H1 (cell line): ENCODE measurements at regions not wholly inside any gene's neighbourhood (a gene's known extent, or its start where the extent isn't known, plus 50 kb on each side); places are given as distances from the start of the nearest gene placed in this dataset.

ENCODE experiments used
- CTCF ChIA-PET: fragments of 300-600 bp; sonication (Branson Sonifier 250); formaldehyde crosslinking; loops from one replicate; lab custom pipeline; 2021; ENCODE audit not compliant: partially characterized antibody; lab: Charles Lee
- POLR2A ChIA-PET: fragments of 300-600 bp; sonication (Branson Sonifier 250); formaldehyde crosslinking; loops from one replicate; lab custom pipeline; 2021; ENCODE audit warnings: inconsistent platforms; ENCODE audit not compliant: partially characterized antibody; lab: Charles Lee
- DNase-seq, 2 experiments: peaks; one replicate each; pipeline versions ENCODE4 v3.0.0 to v3.0.0-alpha.2; 2010 to 2022; ENCODE audit warnings: low spot score in 2 of 2, low read depth in 1 of 2, mixed read lengths in 1 of 2
- FAIRE-seq: peaks from 2 replicates; lab custom pipeline; 2011; peaks lifted over from hg19 to GRCh38; lab: Jason Lieb, UNC
- H2AFZ ChIP-seq: 2 replicates; pipeline ENCODE4 v1.8.1; 2012; ENCODE audit warnings: low read length, inconsistent platforms
- H2AK5ac ChIP-seq: 2 replicates; pipeline ENCODE4 v1.6.1; 2013; ENCODE audit warnings: low read depth, low read length
- H2BK120ac ChIP-seq: replicated peaks from 2 replicates; pipeline ENCODE3; 2013; ENCODE audit warnings: low read depth, low read length, inconsistent platforms
- H2BK12ac ChIP-seq: 2 replicates; pipeline ENCODE4 v1.6.1; 2013; ENCODE audit warnings: low read depth, low read length
- H2BK15ac ChIP-seq: 2 replicates; pipeline ENCODE4 v1.6.1; 2013; ENCODE audit warnings: low read length
- H2BK20ac ChIP-seq: 2 replicates; pipeline ENCODE4 v1.6.1; 2013; ENCODE audit warnings: low read length
- H2BK5ac ChIP-seq: 2 replicates; pipeline ENCODE4 v1.6.1; 2013; ENCODE audit warnings: low read depth, low read length
- H3K14ac ChIP-seq: 2 replicates; pipeline ENCODE4 v1.6.1; 2013; ENCODE audit warnings: inconsistent platforms; ENCODE audit not compliant: insufficient read length
- H3K18ac ChIP-seq: 2 replicates; pipeline ENCODE4 v1.6.1; 2013; ENCODE audit warnings: low read length; ENCODE audit errors: extremely low read depth
- H3K23ac ChIP-seq: 2 replicates; pipeline ENCODE4 v1.6.1; 2013; ENCODE audit warnings: inconsistent platforms; ENCODE audit not compliant: insufficient read length
- H3K23me2 ChIP-seq: 2 replicates; pipeline ENCODE4 v1.6.1; 2013; ENCODE audit warnings: low read depth, low read length
- H3K27ac ChIP-seq: 2 replicates; pipeline ENCODE4 v1.6.1; 2011; ENCODE audit warnings: low read depth, low read length, inconsistent platforms
- H3K27me3 ChIP-seq, 4 experiments: replicated peaks in 1 of 4; 1 replicate in 1 of 4; 2 replicates in 3 of 4; pipeline versions ENCODE4 v1.6.1 to v1.8.1; 2011 to 2013; ENCODE audit warnings: low read length in 3 of 4, mild to moderate bottlenecking in 3 of 4, inconsistent platforms in 2 of 4, mixed read lengths in 2 of 4, moderate library complexity in 1 of 4; ENCODE audit not compliant: control insufficient read depth in 3 of 4, insufficient read depth in 3 of 4; ENCODE audit errors: extremely low read depth in 1 of 4
- H3K36me3 ChIP-seq, 4 experiments: 2 replicates each; pipeline versions ENCODE4 v1.6.1 to v1.8.1; 2011 to 2013; ENCODE audit warnings: mild to moderate bottlenecking in 4 of 4, low read length in 3 of 4, moderate library complexity in 2 of 4, control low read depth in 1 of 4, inconsistent platforms in 1 of 4; ENCODE audit not compliant: insufficient read depth in 4 of 4, control insufficient read depth in 2 of 4
- H3K4ac ChIP-seq: replicated peaks from 2 replicates; pipeline ENCODE3; 2013; ENCODE audit warnings: low read length, low read depth, mixed read lengths, inconsistent platforms; ENCODE audit not compliant: insufficient read length
- H3K4me1 ChIP-seq, 4 experiments: replicated peaks in 1 of 4; 1 replicate in 1 of 4; 2 replicates in 3 of 4; pipeline versions ENCODE4 v1.6.1 to v1.8.1; 2011 to 2013; ENCODE audit warnings: low read length in 3 of 4, inconsistent platforms in 2 of 4, mixed read lengths in 1 of 4; ENCODE audit not compliant: insufficient read depth in 4 of 4, control insufficient read depth in 3 of 4
- H3K4me2 ChIP-seq, 2 experiments: 2 replicates each; pipeline versions ENCODE4 v1.6.1 to v1.8.1; 2011 to 2013; ENCODE audit warnings: low read depth in 2 of 2, low read length in 2 of 2, control low read depth in 1 of 2, inconsistent platforms in 1 of 2, mild to moderate bottlenecking in 1 of 2; ENCODE audit not compliant: insufficient read depth in 1 of 2
- H3K4me3 ChIP-seq, 4 experiments: fragments of 200-600, 300-600 bp in 1 of 4; sonication (generic), shearing (Covaris generic), sonication (Bioruptor Twin) in 1 of 4; 2 replicates each; pipeline versions ENCODE4 v1.5.1 to v1.8.1; 2011 to 2016; ENCODE audit warnings: low read length in 4 of 4, low read depth in 3 of 4, control low read depth in 2 of 4, inconsistent platforms in 2 of 4, mild to moderate bottlenecking in 2 of 4, mixed read lengths in 1 of 4, moderate library complexity in 1 of 4; ENCODE audit not compliant: insufficient read depth in 2 of 4; ENCODE audit errors: extremely low read depth in 1 of 4
- H3K56ac ChIP-seq: replicated peaks from 2 replicates; pipeline ENCODE3; 2013; ENCODE audit warnings: low read depth, mild to moderate bottlenecking, mixed read lengths, low read length, inconsistent platforms; ENCODE audit not compliant: insufficient read length
- H3K79me1 ChIP-seq: 2 replicates; pipeline ENCODE4 v1.6.1; 2013; ENCODE audit warnings: low read depth, low read length, control low read depth
- H3K79me2 ChIP-seq, 2 experiments: 2 replicates each; pipeline versions ENCODE4 v1.6.1 to v1.8.1; 2012 to 2013; ENCODE audit warnings: low read length in 2 of 2, mild to moderate bottlenecking in 2 of 2, inconsistent platforms in 1 of 2; ENCODE audit not compliant: insufficient read depth in 2 of 2, control insufficient read depth in 1 of 2
- H3K9ac ChIP-seq, 4 experiments: replicated peaks in 1 of 4; 1 replicate in 1 of 4; 2 replicates in 3 of 4; pipeline versions ENCODE4 v1.6.1 to v1.8.1; 2011 to 2013; ENCODE audit warnings: low read depth in 3 of 4, low read length in 3 of 4, control low read depth in 2 of 4, mild to moderate bottlenecking in 2 of 4, moderate library complexity in 2 of 4, inconsistent platforms in 1 of 4; ENCODE audit errors: extremely low read depth in 1 of 4
- H3K9me3 ChIP-seq, 2 experiments: 2 replicates each; pipeline versions ENCODE4 v1.6.1 to v1.8.1; 2012 to 2013; ENCODE audit warnings: mild to moderate bottlenecking in 2 of 2, moderate library complexity in 2 of 2, control low read depth in 1 of 2, inconsistent platforms in 1 of 2, low read depth in 1 of 2, low read length in 1 of 2, mixed read lengths in 1 of 2; ENCODE audit not compliant: insufficient read depth in 2 of 2
- H4K20me1 ChIP-seq, 2 experiments: replicated peaks in 1 of 2; 2 replicates each; pipeline versions ENCODE3 to v1.8.1; 2011 to 2013; ENCODE audit warnings: inconsistent platforms in 2 of 2, low read length in 2 of 2, mild to moderate bottlenecking in 1 of 2; ENCODE audit not compliant: insufficient read depth in 2 of 2, control insufficient read depth in 1 of 2
- H4K5ac ChIP-seq: 2 replicates; pipeline ENCODE4 v1.6.1; 2013; ENCODE audit warnings: low read length, low read depth, mixed read lengths, inconsistent platforms; ENCODE audit not compliant: insufficient read length
- H4K8ac ChIP-seq: 2 replicates; pipeline ENCODE4 v1.8.0; 2013; ENCODE audit warnings: mild to moderate bottlenecking, moderate library complexity, low read length, inconsistent platforms; ENCODE audit not compliant: insufficient read depth; ENCODE audit errors: extremely low read depth
- H4K91ac ChIP-seq: replicated peaks from 2 replicates; pipeline ENCODE3; 2013; ENCODE audit warnings: low read length, mixed read lengths, inconsistent platforms; ENCODE audit not compliant: insufficient read length
- CBX5 ChIP-seq: fragments of 300-800, 300-1000 bp; sonication (generic); IDR thresholded peaks from 2 replicates; pipeline ENCODE4 v1.7.1; 2016; ENCODE audit warnings: antibody characterized with exemption, low read length, low read depth
- CHD1 ChIP-seq: IDR thresholded peaks from 2 replicates; pipeline ENCODE4 v1.6.1; 2012; ENCODE audit warnings: low read depth, low read length, improper control_type of control experiment
- E2F6 ChIP-seq: IDR thresholded peaks from 2 replicates; pipeline ENCODE4 v1.6.1; 2012; ENCODE audit warnings: inconsistent platforms
- GTF2F1 ChIP-seq: IDR thresholded peaks from 2 replicates; pipeline ENCODE4 v1.6.1; 2012; ENCODE audit warnings: low read depth, low read length, improper control_type of control experiment, borderline replicate concordance
- JUN ChIP-seq: IDR thresholded peaks from 2 replicates; pipeline ENCODE4 v1.6.1; 2011; ENCODE audit warnings: low read depth, mild to moderate bottlenecking, improper control_type of control experiment, low read length
- KDM4A ChIP-seq: IDR thresholded peaks from one replicate; pipeline ENCODE4 v1.7.1; 2012; ENCODE audit warnings: low read depth, mild to moderate bottlenecking, moderate library complexity, low read length, inconsistent platforms; ENCODE audit not compliant: severe bottlenecking
- TAF7 ChIP-seq: optimal IDR thresholded peaks from 2 replicates; pipeline ENCODE3; 2011; ENCODE audit warnings: low read depth, mild to moderate bottlenecking, inconsistent platforms, low read length, moderate library complexity, borderline replicate concordance
- WGBS, 2 experiments: shearing (Covaris generic) in 1 of 2; methylation state at CpG; one replicate each; pipeline versions ENCODE4 v1.1.6 to v1.1.7; 2013 to 2015; ENCODE audit warnings: low lambda C conversion rate in 2 of 2, mixed read lengths in 2 of 2, inconsistent platforms in 1 of 2, low coverage in 1 of 2, missing lambda C conversion rate in 1 of 2; ENCODE audit not compliant: insufficient replicate concordance in 2 of 2, insufficient coverage in 1 of 2, insufficient read length in 1 of 2; ENCODE audit errors: extremely low coverage in 1 of 2, missing lambda C conversion rate in 1 of 2; 5-methylcytosine and 5-hydroxymethylcytosine counted together

- H3K4me2 ChIP-seq: no peak overlapping the region
- TF ChIP-seq CBX5 (no peak), JUN (no peak), E2F6 (no peak), TAF7 (no peak), CHD1 (no peak), KDM4A (no peak), GTF2F1 (no peak)
Observed at GRCh38 chr7:96589038-96589437, 120.6 kb downstream of the SEM1 start.

More at GRCh38 chr7:96589038-96589437, 120.6 kb downstream of the SEM1 start:
- Histone ChIP-seq H2AK5ac (no peak overlapping the region; the same call in 1 of the 2 replicates), H4K20me1 (no peaks in the 10 kb centered on the region), H3K56ac (no peak overlapping the region), H4K5ac (no peak overlapping the region), H2BK120ac (no peak overlapping the region), H3K79me2 (no peaks in the 10 kb centered on the region), H3K9me3 (peaks cover 4 to 7% of the 10 kb centered on the region in 2 experiments; a peak in 3 of 4 replicates), H2BK5ac (no peak overlapping the region), H2AFZ (peak overlapping the region; percentile 57), H4K91ac (peak overlapping the region; percentile 12), H3K9ac (no peak overlapping the region), H3K4ac (peak overlapping the region; percentile 19), H3K14ac (no peak overlapping the region), H2BK15ac (no peak overlapping the region; the same call in 1 of the 2 replicates), H3K4me1 (peaks cover 0 to 24% (median 13%) of the 10 kb centered on the region in 4 experiments), H2BK12ac (peak overlapping the region; percentile 85; the same call in 1 of the 2 replicates), H3K4me3 (no peak overlapping the region), H3K79me1 (no peaks in the 10 kb centered on the region), H2BK20ac (no peak overlapping the region; the same call in 1 of the 2 replicates), H3K18ac (peak overlapping the region; percentile 41), H4K8ac (no peak overlapping the region; the same call in 1 of the 2 replicates), H3K36me3 (no peaks in the 10 kb centered on the region), H3K23ac (no peak overlapping the region), H3K27me3 (no peaks in the 10 kb centered on the region), H3K23me2 (0 out of 2 replicates have a peak, but pooled peaks cover 4% of the 10 kb centered on the region), H3K27ac (no peak overlapping the region)
- POLR2A ChIA-PET: interaction anchor here (0.6 to 1.8 kb wide), 2 partner anchors 31 to 1535 kb away, joined by 3 to 5 read pairs; no protein-coding TSS in a partner anchor
- CTCF ChIA-PET: interaction anchor here (0.5 to 2.0 kb wide), 2 partner anchors 173 to 899 kb away, joined by 3 to 8 read pairs; no protein-coding TSS in a partner anchor
- DNase-seq (no peak), FAIRE-seq (no peak)
- 92% methylated on average over 5 of the region's 5 CpGs; no CpG with 5 or more reads in 1 of the 2 experiments for WGBS, 2 experiments
